HG02970 (cell line): ENCODE measurements at regions not wholly inside any gene's neighbourhood (a gene's known extent, or its start where the extent isn't known, plus 50 kb on each side); places are given as distances from the start of the nearest gene placed in this dataset.

Experiments used
- ATAC-seq: cut with Tn5 transposase; IDR thresholded peaks from one replicate; pipeline ENCODE4 v1.9.1; 2021; ENCODE audit warnings: mild to moderate bottlenecking, moderate library complexity, moderate number of reproducible peaks; ENCODE audit not compliant: unreplicated experiment, low FRiP score

DNA sequence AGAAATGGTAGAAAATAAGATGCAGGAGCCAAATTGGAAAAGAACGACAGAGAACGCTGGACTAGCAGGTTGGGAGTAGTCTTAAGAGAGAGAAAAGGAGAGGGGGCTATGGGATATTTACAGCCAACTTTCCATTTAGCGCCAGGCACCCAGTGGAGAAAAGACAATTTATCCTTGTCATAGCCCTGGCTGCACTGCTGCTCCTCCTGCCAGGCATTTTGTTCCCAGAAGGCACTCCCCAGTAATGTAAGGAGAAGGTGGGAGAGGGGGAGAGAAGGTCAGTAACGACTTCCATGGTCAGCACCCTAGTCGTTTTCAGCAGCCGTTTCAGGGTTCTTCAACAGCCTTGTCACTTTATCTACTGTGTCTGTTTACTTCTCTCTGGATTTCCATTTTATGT is 159.0 kb downstream of the TRMT11 start:
- no peak for ATAC-seq

DNA sequence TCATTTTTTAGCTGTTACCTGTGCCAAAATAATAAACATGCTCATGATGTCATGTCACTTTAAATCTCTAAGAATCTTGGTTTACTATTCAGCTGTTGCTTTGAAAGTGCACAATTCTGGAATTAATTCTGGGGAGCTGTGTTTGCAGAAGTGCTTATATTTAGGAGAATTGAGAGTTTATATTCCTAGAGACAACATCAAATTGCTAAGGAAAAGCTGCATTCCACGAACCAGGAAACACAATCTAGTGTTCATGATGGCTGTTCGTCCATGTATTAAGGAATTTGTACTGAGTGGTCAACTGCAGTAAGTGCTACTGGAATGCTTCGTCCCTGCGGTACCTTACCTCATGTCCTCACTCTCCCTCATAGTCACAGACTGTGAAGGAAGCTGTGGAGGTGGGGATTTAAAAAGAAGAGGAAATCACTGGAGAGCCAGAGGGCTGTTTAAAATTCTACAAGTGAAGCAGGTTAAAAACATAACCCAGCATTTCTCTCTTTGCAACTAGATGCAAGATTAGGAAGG is 161.0 kb downstream of the TRMT11 start:
- no peak for ATAC-seq

DNA sequence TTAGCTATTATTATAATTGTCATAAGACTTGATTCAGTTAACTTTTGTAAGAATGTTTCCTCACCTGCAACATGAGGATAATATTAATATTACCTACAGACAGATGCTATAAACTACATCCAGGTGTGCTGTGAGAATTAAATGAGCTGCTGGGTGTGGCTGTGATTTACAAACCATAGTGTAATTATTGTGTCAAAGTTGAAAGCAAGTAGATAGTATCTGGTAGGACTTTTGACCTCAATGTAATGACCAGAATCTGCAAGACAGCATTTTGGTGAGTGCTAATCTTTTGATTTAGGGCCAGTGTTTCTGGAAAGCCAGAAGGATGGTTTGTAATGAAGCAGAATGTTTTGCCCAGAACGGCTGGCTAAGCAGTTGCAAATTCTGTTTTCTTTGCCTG is 162.5 kb downstream of the TRMT11 start:
- ATAC-seq: no peak

DNA sequence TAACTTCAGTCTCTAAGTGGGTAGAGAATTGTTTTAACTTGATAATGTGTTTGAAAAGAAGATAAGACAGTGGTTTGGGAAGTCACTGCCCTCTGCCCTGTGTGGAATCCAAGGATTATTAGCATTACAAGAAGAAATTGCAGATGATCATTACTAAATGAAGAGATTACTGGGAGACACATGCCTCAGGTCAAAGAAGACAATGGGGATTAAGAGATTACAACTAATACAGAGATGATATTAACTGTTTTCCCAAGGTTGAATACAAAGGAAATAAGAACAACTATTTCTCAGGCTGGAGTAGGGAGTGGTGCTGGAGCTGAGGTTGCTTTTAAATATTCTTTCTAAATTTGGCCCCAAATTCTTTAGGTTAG is 166.0 kb downstream of the TRMT11 start:
- no peak for ATAC-seq

DNA sequence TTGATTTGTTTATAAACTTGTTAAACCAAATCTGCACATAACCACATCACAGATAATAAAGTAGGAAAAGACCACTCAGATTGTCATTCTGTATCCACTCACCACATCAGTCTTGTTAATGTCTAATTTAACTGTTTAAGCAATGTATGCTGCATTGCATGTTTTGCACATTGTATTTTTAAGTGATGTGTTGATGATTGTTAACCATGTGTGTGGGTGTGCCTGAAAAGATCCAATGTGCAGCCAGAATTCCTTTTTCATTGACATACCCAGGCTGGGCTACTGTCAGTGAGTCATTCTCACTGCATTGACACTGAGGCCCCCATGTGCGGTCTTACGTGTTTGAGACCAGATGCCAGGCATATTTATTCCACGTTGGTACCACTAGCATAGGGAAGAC is 167.3 kb downstream of the TRMT11 start:
- no peak for ATAC-seq

DNA sequence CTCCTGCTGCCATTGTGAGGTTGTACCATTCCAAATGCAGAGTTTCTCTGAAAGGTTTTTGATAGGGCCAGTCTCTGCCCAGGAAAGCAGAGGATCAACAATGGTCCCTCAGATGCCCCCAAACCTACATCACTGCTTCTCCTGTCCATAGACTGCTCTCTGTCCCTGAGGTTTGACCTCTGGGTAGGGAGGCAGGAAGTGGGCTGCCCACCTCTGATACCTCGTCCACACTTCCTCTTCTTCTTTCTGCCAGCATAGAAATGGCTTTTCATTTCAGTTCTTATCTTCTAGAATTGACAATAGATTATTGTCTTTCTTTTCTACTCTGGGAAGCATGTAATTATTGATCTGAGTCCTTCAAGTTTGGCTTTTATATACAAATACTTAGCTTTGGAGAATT is 170.6 kb downstream of the TRMT11 start:
- ATAC-seq: no peak

DNA sequence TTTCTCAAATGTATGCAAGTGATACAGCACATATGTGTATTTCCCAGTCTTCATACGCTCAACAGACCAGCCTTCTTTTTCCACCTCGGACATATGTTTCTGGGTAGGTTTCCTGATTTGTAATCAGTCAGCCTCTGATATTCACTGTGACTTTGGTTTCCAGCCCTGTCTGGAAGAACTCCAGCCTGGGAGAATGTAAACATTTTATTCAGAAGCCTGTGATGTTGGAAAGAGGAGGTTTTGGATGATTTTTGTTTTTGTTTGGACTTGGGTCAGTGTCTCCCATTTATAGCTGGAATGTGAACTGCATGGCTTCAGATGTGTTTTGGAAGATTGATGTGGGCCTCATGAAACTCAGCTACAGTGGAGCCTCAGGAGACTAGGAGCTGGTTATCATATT is 172.2 kb upstream of the CENPW start:
- no peak for ATAC-seq

DNA sequence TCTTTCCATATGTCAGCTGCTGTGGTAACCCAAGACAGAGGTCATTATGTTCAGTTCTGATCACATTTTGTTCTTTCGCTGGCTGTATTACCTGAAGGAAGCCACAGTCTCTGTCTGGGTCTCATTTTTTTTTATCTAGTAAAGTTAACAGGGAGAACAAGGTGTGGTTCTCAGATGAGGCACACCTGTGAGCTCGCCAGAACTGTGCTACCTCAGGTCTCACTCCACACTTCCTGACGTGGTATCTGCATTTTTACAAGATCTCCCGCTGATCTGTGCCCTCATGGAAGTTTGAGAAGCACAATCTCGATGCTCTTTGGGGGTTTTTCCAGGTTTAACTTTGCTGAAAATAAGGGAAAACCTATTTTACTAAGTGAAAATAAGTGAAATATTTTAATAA is 169.5 kb upstream of the CENPW start:
- ATAC-seq: no peak

DNA sequence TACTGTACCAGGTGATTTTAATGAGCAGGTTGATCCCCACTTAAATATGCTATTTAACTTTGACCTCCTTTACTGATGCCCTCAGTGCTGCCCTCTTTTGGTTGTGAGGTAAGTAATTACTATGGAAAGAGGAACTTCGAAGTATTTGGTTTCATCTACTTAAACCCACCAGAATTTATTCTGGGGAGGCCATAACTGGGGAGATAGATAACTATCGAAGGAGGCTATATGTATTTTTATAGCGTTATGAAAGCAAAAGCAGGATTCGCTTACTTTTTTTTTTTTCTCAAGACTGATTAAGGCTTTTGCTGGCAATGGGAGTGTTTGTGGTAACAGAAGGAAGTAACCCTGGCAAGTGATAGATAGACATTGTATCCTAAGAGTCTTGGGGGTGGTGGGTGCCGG is 168.9 kb upstream of the CENPW start:
- ATAC-seq: peak; percentile 90

DNA sequence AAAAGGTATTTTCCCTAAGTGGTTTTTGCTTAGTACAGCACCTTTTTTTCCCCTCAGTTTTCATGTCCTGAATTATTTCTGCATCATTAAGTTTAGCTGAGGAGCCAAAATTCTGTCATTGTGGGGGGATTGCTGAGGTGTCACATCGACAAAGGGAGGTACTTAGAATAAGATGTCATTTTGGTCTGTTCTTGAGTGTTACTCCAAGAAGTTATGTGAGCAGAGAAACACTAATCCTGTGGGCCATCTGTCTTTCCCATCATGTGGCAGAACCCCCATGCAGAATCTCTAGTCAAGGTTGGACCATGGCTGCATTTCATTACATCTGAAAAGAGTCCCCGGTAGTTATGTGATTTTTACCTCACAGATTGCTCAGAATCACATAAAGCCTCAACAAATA is 167.8 kb upstream of the CENPW start:
- ATAC-seq: no peak

DNA sequence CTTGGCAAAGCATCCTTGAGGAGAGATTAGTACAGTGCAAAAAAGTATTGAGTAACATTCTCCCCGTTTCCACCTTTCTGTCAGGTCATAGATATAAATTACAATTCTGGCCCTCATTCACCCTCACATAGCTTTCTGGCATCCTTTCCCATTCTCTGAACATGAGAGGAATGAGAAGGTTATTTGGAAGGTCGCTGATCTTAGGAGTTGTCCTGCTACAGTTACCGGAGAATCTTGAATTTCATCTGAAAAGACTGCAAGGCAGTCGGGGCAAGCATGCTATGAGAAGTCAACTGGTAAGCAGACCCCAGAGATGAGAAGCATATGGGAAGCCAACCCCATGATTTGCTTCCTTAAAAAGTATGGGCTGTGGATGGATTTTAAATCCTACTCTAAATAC is 166.7 kb upstream of the CENPW start:
- ATAC-seq: no peak

DNA sequence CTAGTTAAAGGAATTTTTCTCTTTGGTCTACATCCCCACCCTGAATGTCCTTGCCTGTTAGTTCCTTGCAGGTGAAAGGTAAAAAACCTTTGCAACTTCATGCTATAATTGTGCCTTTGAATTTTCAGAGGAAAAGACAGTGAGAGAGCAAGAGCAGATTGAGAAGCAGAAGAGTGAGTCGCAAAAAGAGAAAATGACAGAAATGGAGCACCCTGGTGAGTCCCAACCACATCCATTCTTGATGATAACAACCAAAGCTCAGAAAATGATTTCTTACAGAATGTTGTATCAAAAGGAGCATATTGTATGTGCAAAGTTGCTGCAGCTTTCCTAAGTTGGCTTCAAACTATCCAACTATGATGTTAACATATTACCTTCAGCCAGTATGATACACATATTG is 165.2 kb upstream of the CENPW start:
- ATAC-seq: no peak

DNA sequence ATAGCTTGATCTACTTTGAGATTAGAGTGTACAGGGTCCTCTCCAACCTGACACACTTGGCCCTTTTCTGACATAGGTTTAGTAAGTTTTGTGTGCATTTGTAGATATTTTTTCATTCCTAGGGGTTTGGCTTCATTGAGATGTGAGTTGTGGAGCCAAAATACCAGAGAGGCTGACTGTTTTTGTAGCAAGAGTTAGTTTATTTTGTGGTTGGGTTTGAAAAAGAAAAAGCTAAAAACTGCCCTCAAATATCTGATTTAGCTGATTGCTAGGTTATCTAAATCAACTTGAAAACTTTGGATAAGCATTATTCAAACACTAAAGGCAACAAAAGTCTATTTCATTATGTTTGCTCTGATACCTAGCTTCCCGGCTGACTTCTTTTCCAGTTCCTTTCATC is 164.7 kb upstream of the CENPW start:
- ATAC-seq: no peak

DNA sequence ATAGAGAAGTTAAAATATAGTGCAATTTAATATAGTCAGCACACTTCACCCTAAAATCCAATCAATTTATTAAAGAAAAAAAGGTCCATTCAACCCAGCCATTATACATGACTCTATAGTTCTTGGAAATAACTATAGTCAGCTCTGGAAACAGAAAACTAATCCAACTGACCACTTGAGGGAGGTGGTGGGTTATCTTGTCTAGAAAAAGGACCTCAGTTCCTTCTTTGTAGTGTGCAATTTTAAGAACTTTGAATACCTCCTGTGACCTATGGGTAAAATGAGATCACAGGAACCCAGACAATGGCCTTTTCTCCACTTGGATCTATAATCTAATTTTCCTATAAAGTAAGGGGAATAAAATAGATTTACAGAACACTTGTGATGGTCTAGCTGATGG is 163.6 kb upstream of the CENPW start:
- no peak for ATAC-seq

DNA sequence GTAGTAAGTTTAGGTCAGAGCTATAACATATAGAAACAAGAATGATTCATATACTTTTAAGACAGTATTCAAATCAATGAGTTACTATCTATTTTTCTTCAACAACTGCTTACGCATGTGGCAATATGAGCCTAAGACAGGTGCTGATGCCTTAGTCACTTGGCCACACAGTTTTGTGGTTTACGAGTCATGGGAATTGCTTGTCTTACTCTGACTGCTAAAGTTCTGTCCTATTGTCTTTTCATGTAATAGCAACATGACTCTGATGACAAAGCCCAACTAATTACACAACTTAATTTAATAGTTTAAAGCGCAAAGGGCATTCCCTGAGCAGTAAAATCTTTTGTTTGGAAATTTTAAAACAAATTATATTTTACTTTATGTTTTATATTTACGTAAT is 159.3 kb upstream of the CENPW start:
- ATAC-seq: peak; percentile 42

DNA sequence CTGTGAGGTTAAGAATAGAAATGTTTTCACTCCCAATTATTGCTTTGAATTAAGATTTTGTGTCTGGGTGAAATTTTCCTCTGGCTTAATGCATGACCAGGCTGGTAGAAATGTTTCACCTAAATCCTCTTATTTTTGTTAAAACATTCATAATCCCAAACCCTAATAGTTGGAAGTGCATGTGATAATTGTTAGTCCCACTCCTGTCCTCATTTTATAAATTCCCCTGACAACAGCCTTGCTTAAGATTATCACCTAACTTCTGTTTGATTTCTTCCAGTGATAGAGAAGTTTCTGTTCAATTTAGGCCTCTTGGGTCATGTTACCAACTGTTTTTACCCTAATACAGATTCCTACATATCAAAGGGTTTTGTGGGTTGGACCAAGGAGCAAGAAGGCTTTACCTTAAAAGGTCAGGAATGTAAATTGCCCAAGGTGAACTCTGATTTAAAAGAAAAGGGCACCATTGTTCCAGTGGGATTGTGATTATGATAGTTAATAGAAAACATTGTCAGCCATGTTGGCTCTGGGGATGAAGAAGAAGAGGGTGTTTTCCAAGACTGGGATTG is 158.7 kb upstream of the CENPW start:
- ATAC-seq: no peak

DNA sequence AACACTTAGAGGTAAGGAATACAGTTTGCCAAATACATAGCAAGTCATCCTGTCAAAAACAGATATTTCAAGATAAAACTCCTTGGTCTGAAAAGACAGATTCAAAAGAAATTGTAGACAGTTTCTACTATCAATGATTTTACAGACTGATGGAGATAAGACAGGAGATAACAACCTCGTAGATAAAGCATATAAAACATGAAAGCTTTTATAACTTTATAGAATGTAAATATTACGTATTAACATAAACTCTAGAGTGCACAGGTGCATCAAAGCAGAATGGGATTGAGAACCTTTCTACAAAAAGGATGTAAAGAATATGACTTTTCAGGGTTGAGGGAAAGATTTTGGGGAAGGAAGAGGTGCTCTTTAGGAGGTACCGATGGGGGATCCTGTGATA is 158.0 kb upstream of the CENPW start:
- ATAC-seq: no peak

DNA sequence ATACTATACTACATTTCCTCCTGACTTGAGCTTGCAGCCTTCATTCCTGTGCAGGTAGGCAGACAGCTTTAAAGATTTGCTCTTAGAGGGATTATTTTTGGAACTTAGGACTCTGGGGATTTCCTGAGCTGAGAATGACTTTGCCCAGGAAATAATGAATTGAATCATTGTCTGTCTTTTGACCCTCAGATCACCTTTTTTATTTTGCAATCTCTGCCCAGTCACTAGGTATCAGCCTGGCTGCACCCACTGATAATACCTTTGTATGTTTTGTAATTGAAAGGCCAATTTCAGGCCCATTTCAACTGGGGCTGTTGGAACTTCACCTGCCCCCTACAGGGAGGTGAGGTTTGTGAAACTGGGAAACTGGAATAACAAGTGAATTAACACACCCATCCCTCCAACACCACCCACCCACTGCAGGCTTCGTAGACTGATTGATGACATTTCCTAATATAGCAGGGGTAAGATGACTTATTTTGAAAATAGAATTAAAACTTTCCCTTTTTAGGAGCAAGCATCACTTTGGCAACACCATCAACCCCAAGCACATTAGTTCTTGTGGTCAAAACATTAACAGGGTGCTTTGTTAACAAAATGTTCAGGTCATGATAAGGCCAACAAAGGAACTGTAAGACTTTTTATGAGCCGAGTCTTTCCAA is 157.1 kb upstream of the CENPW start:
- no peak for ATAC-seq

DNA sequence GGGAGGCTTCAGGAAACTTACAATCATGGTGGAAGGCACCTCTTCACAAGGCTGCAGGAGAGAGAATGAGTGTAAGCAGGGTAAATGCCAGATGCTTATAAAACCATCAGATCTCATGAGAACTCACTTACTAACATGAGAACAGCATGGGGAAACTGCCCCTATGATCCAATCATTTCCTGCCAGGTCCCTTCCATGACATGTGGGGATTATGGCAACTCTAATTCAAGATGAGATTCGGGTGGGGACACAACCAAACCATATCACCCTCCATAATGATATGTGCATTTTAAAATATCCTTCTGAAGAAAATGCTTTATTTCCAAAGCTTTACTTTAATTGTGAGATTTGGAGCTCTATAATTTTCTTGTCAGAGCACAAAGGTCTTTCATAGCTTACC is 154.1 kb upstream of the CENPW start:
- no peak for ATAC-seq

DNA sequence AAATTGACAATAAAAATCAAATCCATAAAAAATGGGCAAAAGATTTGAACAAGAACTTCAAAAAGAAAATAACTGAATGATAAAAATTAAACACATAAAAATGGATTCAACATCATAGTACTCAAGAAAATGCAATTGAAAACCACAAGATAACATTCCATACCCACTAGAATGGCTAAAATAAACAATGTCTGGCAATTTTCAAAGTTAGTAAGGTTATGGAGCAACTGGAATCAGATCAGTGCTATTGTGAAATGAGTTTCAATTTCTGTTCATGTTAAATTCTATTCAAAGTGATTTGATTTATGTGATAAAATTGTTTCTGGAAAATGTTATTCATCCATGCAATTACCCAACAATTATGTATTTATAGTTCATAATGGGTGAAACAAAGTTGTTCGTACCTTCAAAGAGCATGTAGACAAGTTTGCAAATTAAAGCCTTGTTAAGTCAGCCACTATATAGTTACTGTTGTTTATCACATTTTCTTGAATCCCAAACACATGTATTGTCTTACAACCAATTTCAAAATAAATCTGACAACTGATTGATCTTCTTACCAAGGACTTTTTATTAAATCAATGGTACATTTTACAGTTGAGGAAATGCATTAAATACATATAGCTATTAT is 151.5 kb upstream of the CENPW start:
- ATAC-seq: no peak

DNA sequence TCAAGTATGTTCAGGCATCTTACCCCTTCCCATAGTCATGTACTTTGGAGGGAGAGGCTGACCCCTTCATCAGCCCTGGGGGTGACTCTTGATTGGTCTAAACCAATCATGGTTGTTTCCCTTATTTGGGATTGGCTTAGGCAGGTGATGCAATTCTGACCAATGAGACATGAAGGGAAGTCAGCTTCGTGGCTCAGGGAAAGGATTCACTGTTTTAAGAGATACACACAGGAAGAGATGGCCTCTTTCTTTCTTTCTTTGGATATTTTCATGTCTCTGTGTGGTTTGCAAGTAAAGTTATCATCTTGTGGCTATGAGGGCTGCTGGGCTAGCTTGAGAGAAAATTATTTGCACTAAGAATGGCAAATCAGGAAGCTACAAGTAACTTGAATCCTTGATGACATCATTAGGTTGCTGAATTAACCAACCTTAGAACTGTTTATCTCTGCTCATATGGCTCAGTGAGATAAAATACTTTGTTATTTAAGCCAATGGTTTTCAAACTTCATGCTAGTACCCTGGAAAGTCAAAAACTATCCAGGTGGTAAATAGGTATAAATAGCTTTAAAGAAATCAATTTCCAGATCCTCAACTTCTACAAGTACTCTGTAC is 144.2 kb upstream of the CENPW start:
- ATAC-seq: no peak

DNA sequence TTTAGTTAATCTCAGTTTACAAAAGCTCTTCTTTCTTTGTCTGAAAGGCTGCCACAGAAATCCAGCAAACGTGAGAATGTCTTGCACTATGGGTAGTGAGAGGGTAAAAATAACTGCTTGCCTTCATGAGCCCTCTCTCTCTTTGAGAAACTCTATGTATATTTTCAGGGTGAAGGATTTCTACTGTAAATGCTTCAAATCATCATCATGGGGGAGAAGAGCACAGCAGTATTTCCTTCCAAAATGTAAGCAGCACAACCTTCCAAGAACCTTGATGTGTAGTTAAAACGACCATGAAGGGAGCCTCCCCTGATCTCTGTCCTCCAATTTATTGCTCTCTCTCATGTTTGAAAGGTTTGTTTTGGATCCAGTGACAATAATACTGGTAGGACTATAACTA is 141.3 kb upstream of the CENPW start:
- ATAC-seq: no peak
